B cell (primary cell): ENCODE measurements at regions not wholly inside any gene's neighbourhood (a gene's known extent, or its start where the extent isn't known, plus 50 kb on each side); places are given as distances from the start of the nearest gene placed in this dataset.

Experiments used
- CTCF ChIP-seq: fragments of 200-600 bp; IDR thresholded peaks from one replicate; pipeline ENCODE4 v1.8.0; 2022; ENCODE audit warnings: antibody characterized with exemption, mild to moderate bottlenecking
- EZH2 ChIP-seq: IDR thresholded peaks from 2 replicates; pipeline ENCODE4 v1.6.1; 2012; ENCODE audit warnings: borderline replicate concordance, low read depth, mild to moderate bottlenecking, moderate library complexity, low read length; ENCODE audit not compliant: insufficient read depth, poor library complexity, severe bottlenecking

GRCh38 chr6:11309947-11310665, 77.6 kb upstream of the NEDD9 start:
- peak; percentile 10 for TF ChIP-seq CTCF
- no peak for TF ChIP-seq EZH2
